C4-2B (cell line): ENCODE measurements at regions not wholly inside any gene's neighbourhood (a gene's known extent, or its start where the extent isn't known, plus 50 kb on each side); places are given as distances from the start of the nearest gene placed in this dataset.

ENCODE experiments used
- ZFX ChIP-seq: fragments of 450-650 bp; IDR thresholded peaks from 2 replicates; pipeline ENCODE4 v1.6.1; 2017
- TF ChIP-seq, protein P1 (sequence below): fragments of 450-650 bp; conservative IDR thresholded peaks from 2 replicates; pipeline ENCODE4 v1.5.1; 2017; ENCODE audit warnings: mild to moderate bottlenecking

DNA sequence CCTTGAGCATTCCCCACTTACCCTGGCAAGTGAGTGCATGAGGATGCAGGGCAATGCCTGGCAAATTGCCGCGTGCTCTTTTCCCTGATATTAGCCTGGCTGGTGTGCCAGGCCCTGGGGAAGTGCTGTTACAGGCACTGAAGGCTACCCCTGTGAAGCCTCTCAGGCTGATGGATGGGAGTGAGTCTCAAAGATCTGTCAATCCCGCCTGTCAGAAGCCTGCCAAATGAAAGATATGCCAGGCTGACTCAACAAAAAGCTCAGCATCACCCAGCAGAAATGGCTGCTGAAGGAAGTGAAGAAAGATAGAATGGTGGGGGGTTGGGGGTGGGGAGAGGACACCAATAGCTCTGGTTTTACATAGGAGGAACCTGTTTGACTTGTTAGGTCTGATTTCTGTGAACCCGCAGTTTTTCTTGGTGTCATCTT lies 112.1 kb downstream of the LACC1 start:
- TF ChIP-seq, protein P1, sequence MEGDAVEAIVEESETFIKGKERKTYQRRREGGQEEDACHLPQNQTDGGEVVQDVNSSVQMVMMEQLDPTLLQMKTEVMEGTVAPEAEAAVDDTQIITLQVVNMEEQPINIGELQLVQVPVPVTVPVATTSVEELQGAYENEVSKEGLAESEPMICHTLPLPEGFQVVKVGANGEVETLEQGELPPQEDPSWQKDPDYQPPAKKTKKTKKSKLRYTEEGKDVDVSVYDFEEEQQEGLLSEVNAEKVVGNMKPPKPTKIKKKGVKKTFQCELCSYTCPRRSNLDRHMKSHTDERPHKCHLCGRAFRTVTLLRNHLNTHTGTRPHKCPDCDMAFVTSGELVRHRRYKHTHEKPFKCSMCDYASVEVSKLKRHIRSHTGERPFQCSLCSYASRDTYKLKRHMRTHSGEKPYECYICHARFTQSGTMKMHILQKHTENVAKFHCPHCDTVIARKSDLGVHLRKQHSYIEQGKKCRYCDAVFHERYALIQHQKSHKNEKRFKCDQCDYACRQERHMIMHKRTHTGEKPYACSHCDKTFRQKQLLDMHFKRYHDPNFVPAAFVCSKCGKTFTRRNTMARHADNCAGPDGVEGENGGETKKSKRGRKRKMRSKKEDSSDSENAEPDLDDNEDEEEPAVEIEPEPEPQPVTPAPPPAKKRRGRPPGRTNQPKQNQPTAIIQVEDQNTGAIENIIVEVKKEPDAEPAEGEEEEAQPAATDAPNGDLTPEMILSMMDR = no peak
- TF ChIP-seq ZFX = no peak
